GM23248 (cell line): ENCODE measurements at regions not wholly inside any gene's neighbourhood (a gene's known extent, or its start where the extent isn't known, plus 50 kb on each side); places are given as distances from the start of the nearest gene placed in this dataset.

ENCODE experiments used
- EZH2 ChIP-seq: fragments of 200-600 bp; sonication (generic); IDR thresholded peaks from 2 replicates; pipeline ENCODE4 v1.6.1; 2018; ENCODE audit warnings: antibody characterized with exemption, mild to moderate bottlenecking; ENCODE audit not compliant: insufficient read depth, poor library complexity, severe bottlenecking
- EZH2phosphoT487 ChIP-seq: fragments of 200-600 bp; sonication (generic); IDR thresholded peaks from 2 replicates; pipeline ENCODE4 v1.6.1; 2018; ENCODE audit warnings: antibody characterized with exemption, moderate library complexity, mild to moderate bottlenecking, low read depth; ENCODE audit not compliant: insufficient read depth

DNA sequence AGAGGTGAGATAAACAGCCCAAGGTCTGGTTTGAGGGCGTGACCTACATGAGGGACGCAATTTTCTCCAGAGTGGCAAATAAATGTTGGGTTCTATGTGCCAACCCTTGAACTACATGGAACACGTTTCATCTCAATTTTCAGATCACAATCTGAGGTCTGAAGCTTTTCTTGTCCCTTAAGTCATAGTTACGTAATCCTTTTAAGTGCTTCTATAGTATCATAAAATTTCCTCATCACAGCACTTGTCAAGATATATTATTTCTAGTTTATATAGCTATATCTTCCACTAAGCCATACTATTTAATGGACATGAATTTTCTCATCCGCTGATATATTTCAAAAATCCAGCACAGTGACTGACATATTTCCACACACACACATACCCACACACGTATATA lies 53.1 kb upstream of the GRIN3A start:
- TF ChIP-seq EZH2: no peak
- no peak for TF ChIP-seq EZH2phosphoT487
